C4-2B (cell line): ENCODE measurements at regions not wholly inside any gene's neighbourhood (a gene's known extent, or its start where the extent isn't known, plus 50 kb on each side); places are given as distances from the start of the nearest gene placed in this dataset.

Experiments
- CTCF ChIP-seq: fragments of 450-650 bp; conservative IDR thresholded peaks from 2 replicates; pipeline ENCODE4 v1.5.1; 2017; ENCODE audit warnings: mild to moderate bottlenecking
- ZFX ChIP-seq: fragments of 450-650 bp; IDR thresholded peaks from 2 replicates; pipeline ENCODE4 v1.6.1; 2017

DNA sequence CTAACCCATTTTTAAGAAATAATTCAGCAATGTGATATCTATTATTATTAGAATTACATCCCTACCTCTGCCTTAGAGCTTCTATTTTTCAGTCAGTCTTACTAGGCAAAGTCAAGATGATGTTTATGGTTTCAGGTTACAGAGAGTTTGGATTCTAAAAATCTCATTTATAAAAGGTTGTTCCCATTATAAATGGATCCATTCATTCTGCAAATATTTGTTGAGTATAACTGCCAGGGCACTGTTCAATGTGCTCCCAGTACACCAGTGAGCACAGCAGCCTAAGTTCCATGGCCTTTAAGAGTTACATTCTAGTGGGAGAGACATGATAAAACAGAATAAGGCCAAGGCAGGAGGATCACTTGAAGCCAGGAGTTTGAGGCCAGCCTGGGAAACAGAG, 75.9 kb upstream of the EYA4 start:
- no peak for TF ChIP-seq CTCF
- TF ChIP-seq ZFX: no peak
